Mammary epithelial cell (primary cell): ENCODE measurements at regions not wholly inside any gene's neighbourhood (a gene's known extent, or its start where the extent isn't known, plus 50 kb on each side); places are given as distances from the start of the nearest gene placed in this dataset.

Source experiments
- CTCF ChIP-seq, 2 donors: IDR thresholded peaks in 1 of 2; conservative IDR thresholded peaks in 1 of 2; 2 replicates each; pipeline ENCODE4 v1.5.1; 2011 to 2012; ENCODE audit warnings: inconsistent platforms in 2 of 2, low read length in 2 of 2, mild to moderate bottlenecking in 2 of 2, control low read depth in 1 of 2, low read depth in 1 of 2; ENCODE audit not compliant: insufficient read depth in 1 of 2; ENCODE audit errors: extremely low read depth in 1 of 2
- EZH2 ChIP-seq: IDR thresholded peaks from 2 replicates; pipeline ENCODE4 v1.6.1; 2012; ENCODE audit warnings: low read length, inconsistent platforms, borderline replicate concordance

DNA sequence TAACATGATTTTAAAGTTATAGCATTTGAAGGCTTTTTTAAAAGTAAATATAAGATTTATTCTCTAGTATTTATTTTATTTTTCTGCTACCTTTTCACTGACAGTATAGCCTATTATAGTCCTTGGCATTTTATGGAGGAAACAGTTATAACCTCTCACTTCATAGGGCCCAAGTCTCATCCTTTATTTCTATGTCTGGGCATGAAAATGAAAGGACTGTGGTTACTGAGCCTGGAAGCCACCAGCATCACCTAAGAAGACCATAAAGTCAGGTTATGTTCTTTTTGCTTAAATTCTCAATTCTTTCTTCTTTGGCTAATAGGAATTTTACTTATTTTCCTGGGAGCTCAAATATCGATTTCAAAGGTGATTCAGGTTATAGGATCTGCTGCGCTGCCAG, 494.7 kb upstream of the TECRL start:
- no peak for TF ChIP-seq CTCF (conservative IDR thresholded peaks at IDR 0.05 in 1 of 2, IDR thresholded peaks at IDR 0.05 in 1 of 2; ENCODE audit: extremely low read depth in 1 of 2, insufficient read depth in 1 of 2, low read depth in 1 of 2, low read length in 2 of 2)
- no peak for TF ChIP-seq EZH2
